ENCODE measurements at regions not wholly inside any gene's neighbourhood (a gene's known extent, or its start where the extent isn't known, plus 50 kb on each side); places are given as distances from the start of the nearest gene placed in this dataset.
"Not testable (repeated sequence)": the region's sequence is repeated elsewhere in the genome, so short reads cannot be mapped to it uniquely, and the experiment has no call there.

DNA sequence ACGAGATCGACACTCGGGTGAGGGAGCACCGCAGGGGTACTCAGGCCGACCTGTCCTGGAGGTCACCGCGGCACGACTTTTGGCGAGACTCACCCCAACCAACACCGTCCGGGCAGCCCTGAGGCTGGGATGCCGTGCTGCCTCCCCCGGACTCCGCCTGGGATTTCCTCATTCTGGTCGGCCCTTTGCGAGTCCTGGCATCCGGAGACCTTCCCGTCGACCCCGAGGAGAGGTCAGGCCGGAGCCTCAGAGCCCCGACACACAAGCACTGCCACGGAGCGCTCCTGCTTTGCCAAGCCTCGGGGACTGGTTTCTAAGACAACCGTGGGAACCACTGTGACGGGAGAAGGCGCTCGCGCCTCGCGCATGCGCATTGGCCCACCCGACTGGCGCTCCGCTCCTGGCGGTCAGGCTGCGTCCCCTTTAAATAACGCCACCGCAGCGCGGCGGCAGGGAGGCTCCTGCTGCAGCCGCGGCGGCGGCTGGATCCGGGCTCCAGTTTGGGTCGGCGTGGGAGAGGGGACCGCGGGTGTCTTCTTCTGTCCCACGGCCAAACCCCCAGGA lies 166.4 kb upstream of the ZNF337 start:
- peak; percentile 37 for DNase-seq

DNA sequence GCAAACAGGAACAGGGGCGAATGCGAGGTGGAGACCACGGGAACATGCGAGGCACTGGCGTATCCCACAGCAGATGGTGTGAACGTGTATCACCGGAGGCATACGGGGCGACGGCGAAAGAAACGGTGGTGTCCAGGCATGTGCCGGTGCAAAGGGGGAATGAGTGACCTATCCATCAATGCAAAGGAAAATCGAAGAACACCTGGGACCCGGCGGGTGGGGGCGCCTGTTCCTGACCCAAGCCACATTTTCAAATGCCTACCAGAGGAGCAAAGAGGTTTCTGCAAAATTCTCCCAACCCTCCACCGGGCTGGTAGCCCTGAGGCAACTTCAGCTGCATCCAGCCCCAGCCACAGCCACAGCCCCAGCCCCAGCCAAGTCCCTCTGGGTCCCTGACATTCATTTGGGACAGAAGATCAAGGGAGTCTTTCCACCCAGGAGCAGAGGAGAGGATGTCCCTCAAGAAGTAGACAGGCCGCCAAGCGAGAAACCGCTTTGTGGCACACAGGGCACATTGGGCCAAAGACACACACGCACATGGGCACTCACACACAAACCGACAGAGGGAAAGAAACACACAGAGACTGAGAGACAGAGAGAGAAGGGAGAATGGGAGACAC lies 164.0 kb upstream of the ZNF337 start:
- no peak for DNase-seq

DNA sequence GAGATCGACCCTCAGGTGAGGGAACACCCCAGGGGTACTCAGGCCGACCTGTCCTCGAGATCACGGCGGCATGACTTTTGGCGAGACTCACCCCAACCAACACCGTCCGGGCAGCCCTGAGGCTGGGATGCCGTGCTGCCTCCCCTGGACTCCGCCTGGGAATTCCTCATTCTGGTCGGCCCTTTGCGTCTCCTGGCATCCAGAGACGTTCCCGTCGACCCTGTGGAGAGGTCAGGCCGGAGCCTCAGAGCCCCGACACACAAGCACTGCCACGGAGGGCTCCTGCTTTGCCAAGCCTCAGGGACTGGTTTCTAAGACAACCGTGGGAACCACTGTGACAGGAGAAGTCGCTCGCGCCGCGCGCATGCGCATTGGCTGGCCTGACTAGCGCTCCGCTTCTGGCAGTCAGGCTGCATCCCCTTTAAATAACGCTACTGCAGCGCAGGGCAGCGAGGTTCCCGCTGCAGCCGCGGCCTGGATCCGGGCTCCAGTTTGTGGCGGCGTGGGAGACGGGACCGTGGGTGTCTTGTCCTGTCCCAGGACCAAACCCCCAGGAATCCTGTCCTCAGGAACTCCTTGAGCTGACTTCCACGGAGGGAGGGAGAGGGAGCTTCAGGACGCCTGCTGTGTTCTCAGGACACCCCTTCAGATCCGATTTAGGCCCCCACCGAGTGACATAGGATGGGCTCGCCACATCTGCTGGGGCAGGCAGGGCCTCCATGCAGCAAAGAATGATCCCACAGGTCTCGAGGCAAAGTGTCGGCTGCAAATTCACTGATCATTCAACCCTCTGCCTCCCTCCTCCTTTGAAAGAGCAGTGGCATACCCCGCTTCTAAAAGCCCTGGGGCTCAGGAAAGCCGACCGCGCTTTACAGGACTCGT lies 163.2 kb upstream of the ZNF337 start:
- peak; percentile 26 for DNase-seq

DNA sequence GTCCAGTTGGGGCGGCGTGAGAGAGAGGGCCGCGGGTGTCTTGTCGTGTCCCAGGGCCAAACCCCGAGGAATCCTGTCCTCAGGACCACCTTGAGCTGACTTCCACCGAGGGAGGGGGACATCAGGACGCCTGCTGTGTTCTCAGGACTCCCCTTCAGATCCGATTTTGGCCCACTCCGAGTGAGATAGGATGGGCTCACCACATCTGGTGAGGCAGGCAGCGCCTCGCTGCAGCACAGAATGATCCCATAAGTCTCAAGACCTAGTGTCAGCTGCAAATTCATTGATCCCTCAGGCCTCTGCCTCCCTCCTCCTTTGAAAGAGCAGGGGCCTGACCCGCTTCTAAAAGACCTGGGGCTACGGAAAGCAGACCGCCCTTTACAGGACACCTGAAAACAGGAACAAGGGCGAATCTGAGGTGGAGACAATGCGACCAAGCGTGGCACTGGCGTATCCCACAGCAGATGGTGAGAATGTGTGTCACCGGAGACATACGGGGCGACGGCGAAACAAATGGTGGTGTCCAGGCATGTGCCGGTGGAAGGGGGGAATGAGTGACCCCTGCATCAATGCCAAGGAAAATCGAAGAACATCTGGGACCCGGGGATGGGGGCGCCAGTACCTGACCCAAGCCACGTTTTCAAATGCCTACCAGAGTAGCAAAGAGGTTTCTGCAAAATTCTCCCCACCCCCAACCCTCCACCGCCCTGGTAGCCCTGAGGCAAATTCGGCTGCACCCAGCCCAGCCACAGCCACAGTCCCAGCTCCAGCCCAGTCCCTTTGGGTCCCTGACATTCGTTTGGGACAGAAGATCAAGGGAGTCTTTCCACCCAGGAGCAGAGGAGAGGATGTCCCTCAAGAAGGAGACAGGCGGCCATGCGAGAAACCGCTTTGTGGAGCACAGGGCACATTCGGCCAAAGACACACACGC lies 162.1 kb upstream of the ZNF337 start:
- DNase-seq: no peak

DNA sequence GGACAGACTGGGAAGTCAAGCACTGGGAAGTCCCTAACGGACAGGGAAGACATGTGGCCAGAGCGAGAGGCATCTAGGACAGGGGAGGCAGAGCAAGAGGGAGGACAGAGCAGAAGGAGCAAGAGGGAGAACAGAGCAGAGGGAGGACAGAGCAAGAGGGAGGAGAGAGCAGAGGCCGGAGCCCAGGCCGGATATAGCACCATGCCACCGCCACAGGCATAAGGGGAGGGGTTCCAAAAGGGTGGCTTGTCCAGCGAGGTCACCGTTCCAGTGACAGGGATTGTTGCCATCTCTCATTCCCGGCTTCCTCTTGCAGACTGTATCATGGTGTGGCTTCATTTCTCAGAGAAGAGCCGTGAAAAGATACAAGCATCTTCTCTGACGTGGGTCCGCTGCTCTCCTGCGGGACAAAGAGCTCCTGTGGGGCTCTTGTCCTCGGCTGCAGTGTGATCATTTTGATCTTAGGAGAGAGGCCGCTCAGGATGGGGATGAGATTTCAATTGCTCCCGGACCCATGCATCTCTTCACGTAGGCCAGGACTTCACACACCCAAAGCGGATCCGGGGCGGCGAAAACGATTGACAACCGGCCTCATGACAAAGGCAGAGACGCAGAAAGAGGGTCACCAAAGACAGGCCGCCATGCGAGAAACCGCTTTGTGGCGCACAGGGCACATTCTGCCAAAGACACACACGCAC lies 160.6 kb upstream of the ZNF337 start:
- not testable (repeated sequence) for DNase-seq

DNA sequence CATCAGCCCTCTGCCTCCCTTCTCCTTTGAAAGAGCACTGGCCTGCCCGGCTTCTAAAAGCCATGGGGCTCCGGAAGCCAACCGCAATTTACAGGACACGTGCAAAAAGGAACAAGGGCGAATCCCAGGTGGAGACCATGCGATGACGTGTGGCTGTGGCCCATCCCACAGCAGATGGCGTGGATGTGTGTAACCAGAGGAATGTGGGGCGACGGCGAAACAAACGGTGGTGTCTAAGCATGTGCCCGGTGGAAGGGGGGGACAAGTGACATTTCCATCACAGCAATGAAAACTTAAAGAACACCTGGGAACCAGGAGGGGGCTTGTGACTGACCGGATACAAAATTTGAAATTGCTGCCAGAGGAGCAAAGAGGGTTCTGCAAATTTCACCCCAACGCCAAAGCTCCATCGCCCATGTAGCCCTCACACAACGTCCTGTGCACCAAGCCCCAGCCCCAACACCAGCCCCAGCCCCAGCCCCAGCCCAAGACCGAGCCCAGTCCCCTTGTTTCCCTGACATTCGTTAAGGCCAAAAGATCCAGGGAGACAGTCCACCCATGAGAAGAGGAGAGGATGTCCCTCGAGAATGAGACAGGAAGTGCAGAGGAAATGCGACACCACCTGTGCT lies 159.7 kb upstream of the ZNF337 start:
- no peak for DNase-seq

DNA sequence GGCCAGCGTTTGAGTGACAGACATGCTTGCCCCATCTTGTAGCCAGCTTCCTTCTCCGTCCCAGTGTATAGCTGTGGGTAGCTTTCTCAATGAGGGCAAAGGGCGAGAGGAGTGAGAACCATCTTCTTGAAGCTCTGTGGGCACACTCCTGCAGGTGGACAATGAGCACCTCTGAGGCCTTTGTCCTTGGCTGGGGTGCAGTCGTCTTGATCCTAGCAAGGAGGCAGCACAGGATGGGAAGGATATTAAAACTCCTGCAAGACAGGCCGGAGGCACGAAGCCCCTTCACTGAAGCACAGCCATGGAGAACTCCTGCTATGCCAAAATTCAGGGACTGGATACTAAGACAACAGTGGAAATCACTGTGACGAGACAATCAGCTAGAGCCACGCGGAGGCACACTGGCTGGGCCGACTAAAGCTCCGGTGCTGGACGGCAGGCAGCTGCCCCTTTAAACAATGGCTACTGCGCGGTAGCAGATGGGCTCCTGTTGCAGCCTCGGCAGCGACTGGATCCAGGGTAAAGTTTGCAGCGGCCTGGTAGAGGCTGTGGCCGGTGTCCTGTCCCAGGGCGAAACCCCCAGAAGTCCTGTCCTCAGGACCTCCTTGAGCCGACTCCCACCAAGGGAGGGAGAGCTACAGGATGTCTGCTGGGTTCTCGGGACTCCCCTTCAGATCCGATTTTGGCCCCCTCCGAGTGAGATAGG lies 159.0 kb upstream of the ZNF337 start:
- not testable (repeated sequence) for DNase-seq

DNA sequence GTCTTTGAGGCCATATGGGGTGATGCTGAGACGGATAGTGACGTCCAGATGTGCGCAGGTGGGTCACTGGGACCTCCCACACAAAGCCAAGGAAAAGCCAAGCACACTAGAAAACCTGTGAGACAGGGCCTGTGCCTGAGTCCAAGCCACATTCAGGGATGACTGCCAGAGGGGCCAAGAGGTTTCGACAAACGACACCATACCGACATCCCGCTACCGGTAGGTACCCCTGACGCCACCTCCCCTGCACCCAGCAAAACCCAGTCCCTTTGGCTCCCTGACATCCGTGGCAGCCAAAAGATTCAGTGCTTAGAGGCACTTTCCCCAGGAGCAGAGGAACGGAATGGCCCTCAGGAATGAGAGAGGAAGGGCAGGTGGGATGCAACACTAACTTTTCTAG lies 158.0 kb upstream of the ZNF337 start:
- not testable (repeated sequence) for DNase-seq

DNA sequence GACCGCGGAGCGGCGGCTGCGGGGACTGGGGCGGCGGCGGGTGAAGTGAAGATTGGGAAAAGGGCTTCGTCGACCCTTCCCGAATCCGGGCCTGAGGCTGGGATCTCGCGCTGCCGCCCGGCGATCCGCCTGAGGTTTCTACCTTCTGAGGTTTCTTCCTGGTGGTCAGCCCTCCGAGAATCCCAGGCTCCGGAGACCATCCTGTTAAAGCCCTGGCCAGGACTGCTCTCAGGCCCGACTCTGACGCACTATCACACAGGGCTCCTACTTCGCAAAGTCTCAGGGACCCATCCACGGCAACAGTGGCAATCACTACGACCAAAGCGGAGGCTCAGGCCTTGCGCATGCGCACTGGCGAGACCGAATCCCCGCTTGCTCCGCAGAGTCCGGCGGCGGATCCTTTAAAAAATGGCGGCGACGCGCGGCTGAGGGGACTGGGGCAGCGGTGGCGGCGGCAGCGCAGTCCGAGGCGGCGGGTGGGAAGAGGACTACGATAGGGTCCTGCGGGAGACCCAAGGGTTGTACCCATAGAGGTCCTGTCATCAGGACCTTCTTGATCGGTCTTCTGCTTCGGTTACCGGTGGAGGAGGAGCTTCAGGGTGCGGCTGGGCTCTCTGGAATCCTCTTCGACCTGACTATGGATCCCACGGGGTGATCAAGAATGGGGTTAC lies 157.2 kb upstream of the ZNF337 start:
- peak; percentile 87 for DNase-seq

DNA sequence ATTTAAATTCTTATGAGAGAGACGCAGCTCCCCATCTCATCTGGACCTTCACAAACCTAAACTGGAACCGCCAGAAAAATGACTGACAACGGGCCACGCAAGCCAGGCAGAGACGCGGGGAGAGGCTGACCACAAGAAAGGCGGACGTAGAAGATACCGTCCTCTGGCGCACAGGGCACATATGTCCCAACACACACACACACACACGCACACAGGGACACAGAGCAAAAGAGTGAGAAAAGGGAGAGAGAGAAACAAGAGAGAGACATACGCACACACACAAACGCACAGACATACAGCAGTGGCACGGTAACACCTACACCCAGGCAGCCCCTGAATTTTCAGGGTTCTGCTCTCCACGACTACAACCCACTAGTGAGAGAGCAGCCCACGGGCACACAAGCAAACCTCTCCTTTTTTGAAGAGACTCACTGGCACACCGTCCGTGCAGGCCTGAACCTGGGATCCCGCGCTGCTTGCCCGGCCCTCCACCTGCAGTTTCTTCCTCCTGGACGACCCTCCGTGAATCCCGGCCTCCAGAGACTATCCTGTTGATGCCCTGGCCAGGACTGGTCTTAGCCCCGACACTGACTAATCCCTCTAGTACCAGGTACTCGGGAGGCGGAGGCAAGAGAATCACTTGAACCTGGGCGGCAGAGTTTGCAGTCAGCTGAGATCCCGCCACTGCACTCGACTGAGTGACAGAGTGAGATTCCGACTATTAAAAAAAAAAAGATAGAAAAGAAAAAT lies 156.5 kb upstream of the ZNF337 start:
- not testable (repeated sequence) for DNase-seq

DNA sequence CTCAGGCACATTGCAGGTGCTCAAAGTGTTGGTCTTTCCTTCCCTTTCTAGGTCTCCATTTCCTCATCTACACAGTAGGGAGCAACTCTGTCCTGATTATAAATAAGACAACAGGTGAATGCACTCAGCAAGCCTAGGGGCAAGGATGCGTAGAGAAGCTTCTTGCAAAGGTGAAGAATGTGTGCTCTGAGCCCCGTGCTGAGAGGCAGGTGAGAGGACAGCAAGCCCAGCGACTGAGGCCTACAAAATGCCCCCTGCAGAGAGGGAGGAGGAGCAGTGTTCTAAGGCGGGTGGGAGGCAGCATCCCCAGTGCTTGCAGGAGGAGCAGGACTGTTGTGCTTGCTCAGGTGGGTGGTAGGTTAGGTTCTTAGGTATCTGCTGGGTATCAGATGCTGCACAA lies 153.5 kb upstream of the ZNF337 start:
- not testable (repeated sequence) for DNase-seq

DNA sequence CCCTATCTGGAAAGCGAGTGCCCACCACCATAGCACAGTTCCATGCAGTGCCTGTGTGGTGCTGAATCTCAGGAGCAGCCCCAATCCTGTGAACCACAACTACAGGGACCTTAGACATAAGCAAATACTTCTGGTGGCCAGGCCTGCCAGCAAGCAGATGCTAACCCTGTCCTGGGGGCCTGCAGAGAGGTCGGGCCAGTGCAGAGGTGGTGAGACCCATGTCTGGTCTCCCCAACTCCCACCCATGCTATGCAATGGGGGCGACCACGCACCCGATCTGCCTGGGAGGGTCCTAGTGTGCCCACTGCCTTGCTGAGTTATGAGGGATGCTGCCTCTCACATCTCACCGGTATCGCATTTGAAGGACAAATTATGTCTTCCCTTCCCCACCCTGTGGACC lies 151.6 kb upstream of the ZNF337 start:
- no peak for DNase-seq

DNA sequence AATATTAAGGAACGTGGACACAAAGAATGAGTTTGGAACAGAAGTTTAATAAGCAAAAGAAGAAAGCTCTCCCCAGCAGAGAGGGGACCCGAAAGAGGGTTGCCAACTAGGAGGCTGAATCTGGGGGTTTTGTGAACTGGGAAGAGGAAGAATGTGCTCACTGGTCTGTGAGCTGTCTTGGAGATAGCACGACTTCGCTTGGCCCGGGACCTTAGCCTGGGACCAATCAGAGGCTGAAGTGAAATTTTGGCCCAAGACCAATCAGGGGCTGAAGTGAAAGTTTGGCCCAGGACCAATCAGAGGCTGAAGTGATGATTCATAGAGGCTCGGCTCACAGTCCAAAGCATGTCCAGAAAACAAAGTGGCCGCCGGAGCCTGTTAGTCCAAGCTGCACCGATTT lies 148.0 kb upstream of the ZNF337 start:
- DNase-seq: not testable (repeated sequence)

DNA sequence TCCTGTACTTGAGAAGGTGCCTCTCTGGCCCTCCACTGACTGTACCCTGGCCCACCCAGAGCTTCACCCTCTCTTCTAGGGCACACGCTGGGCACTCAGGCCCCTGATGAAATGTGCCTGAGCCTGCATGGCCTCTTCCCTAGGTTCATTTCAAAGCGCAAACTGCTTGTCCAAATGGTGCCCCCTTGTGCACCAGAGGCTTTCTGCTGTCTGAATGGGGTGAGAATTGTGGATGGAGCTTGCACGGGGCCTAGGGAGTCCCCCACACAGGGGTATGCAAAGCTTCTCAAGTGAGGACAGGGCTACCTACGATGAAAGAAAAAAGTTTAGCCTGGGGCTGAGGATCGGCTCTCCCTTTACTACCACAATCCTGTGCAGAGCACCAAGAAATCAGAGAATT lies 116.9 kb upstream of the ZNF337 start:
- DNase-seq: not testable (repeated sequence)

DNA sequence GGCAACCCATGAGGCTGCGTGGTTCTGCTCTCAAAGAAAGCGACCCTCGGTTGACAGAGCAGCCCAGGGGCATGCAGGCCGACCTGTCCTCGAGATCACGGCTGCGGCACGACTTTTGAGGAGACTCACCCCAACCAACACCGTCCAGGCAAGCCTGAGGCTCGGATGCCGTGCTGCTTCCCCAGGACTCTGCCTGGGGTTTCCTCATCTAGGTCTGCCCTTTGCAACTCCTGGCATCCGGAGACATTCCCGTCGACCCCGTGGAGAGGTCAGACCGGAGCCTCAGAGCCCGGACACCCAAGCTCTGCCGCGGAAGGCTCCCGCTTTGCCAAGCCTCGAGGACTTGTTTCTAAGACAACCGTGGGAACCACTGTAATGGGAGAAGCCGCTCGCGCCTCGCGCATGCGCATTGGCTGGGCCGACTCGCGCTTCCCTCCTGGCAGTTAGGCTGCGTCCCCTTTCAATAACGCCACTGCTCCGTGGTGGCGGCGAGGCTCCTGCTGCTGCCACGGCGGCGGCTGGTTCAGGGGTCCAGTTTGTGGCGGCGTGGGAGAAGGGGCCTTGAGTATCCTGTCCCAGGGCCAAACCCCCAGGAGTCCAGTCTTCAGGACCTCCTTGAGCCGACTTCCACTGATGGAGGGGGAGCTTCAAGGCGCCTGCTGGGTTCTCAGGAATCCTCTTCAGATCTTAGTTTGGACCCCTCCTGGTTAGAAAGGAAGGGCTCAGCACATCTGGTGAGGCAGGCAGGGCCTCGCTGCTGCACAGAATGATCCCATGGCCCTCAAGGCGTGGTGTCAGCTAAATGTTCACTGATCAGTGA lies 101.7 kb upstream of the ZNF337 start:
- not testable (repeated sequence) for DNase-seq

DNA sequence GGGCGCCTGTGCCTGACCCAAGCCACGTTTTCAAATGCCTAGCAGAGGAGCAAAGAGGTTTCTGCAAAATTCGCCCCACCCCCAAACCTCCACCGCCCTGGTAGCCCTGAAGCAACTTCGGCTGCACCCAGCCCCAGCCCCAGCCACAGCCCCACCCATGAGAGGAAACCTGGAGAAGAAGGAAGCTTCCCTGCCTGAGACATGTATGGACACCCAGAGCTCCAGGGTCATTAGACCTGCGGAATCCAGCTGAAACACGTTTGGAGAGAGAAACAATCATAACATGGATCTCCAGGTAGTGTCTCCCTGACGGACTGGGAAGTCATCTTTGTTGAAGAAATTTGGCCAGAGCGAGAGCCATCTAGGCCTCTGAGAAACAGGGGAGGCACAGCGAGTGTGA lies 100.4 kb upstream of the ZNF337 start:
- DNase-seq: not testable (repeated sequence)

DNA sequence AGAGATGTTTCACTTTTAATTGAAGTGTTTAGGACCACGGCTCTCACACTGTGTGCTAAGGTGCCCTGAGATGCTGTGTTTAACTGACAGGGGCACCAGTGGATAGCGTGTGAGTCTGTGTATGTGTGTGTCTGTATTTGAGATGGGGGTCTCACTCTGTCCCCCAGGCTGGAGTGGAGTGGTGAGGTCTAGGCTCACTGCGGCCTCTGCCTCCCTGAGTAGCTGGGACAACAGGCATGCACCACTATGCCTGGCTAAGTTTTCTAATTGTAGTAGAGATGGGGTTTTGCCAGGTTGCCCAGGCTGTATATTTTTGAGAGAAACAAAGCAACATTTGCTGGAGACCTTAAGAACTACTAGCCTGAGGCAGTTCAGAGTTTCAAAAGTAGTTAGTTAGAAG lies 80.6 kb upstream of the ZNF337 start:
- DNase-seq: not testable (repeated sequence)

DNA sequence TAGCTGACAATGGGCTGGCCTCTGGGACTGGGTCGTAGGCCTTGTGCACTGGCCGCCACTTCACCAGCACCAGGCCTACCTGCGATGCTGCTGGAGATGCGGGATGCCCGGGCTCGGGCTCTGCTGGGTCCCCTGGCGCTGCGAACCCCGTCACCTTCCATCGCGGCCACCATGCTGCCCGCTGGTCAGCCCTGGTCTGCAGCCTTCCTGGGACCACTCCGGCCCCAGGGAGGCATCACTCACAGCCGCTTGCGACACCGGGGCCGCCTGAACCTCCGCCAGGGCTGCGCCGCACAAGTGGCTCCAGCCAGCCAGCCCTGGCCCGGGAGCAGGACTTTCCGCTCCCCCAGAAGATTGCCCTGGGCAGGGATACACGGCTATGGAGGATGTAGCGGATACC lies 78.1 kb upstream of the ZNF337 start:
- not testable (repeated sequence) for DNase-seq

DNA sequence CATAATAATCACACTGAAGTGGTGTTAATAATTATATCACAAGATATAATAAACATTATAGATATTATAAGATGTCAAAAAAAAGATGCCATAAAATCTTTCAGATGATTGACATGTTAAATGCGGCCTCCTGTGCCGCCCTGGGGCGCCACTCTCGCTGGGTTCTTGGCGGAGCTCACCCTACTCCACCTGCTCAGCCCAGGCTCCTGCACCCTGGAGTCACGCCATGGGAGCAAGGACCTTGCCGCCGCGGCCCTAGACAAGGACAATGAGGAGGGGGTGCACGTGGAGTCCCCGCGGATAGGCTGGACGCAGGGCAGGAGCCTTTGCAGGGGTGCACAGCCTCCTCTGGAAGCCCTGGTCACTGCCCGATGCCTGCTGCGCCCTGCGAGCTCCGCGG lies 77.5 kb upstream of the ZNF337 start:
- DNase-seq: not testable (repeated sequence)

Measured in kidney glomerular epithelial cell (primary cell).